ENCODE measurements at regions not wholly inside any gene's neighbourhood (a gene's known extent, or its start where the extent isn't known, plus 50 kb on each side); places are given as distances from the start of the nearest gene placed in this dataset.

DNA sequence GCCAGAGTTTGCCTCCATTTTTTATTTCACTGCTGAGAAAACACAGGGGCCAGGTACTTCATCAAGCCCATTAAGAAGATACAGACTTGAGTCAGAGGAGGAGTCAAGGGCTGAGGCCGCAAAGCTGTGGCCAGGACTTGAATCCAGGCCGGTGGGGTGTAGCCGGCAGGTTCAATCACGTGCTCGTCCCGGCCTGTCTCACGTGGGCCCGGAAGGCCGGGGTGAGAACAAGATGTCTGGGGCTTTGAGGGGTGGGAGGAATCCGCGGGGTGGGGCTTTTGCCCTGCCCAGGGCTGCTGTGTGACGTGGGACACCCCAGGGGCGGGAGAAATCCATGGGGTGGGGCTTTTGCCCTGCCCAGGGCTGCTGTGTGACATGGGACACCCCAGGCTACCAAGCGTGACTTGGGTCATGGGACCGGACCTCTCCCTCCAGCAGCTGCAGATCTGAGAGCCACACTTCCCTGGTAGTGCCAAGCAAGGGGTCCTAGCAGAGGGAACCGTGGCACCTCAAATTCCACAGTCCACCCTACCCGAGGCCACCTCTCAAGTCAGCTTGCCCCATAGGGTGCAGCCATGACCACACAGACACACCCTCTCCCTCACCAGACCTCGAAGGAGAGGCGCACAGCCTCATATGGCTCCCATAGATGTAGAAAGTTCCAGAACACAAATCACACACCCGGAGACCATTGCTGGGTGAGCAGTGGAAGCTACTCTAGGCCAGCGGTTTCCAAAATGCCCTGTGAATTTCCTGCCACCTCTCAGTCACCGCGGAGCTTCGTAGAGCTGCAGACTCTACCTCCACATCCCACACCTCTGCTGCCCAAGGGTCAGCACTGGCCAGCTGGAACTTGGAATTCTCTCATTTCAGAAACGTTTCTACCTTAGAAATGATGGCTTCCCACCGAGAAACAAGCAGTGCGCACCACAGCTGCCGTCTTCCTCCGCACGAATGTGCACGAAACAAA lies 156.1 kb downstream of the DLL1 start:
- TF ChIP-seq, protein P1, sequence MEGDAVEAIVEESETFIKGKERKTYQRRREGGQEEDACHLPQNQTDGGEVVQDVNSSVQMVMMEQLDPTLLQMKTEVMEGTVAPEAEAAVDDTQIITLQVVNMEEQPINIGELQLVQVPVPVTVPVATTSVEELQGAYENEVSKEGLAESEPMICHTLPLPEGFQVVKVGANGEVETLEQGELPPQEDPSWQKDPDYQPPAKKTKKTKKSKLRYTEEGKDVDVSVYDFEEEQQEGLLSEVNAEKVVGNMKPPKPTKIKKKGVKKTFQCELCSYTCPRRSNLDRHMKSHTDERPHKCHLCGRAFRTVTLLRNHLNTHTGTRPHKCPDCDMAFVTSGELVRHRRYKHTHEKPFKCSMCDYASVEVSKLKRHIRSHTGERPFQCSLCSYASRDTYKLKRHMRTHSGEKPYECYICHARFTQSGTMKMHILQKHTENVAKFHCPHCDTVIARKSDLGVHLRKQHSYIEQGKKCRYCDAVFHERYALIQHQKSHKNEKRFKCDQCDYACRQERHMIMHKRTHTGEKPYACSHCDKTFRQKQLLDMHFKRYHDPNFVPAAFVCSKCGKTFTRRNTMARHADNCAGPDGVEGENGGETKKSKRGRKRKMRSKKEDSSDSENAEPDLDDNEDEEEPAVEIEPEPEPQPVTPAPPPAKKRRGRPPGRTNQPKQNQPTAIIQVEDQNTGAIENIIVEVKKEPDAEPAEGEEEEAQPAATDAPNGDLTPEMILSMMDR (IDR thresholded peaks at IDR 0.05) = no peak
- no peak for TF ChIP-seq POLR2A (IDR thresholded peaks at IDR 0.05)
- no peak for TF ChIP-seq POLR2AphosphoS5 (IDR thresholded peaks at IDR 0.05)
- TF ChIP-seq EP300 (IDR thresholded peaks at IDR 0.05) = no peak
